Karpas-422 (cell line): ENCODE measurements at regions not wholly inside any gene's neighbourhood (a gene's known extent, or its start where the extent isn't known, plus 50 kb on each side); places are given as distances from the start of the nearest gene placed in this dataset.
A peak's percentile ranks its signal among the peaks of the same experiment; 100 is the strongest.

Experiments used
- DNase-seq: peaks from one replicate; pipeline ENCODE4 v3.0.0-alpha.2; 2015
- H2AFZ ChIP-seq: fragments of 200-600 bp; sonication (generic); 2 replicates; pipeline ENCODE4 v1.6.1; 2014; ENCODE audit warnings: antibody characterized with exemption, low read length, mixed read lengths
- H3K27ac ChIP-seq: fragments of 200-600 bp; sonication (generic); 2 replicates; pipeline ENCODE4 v1.5.1; 2014; ENCODE audit warnings: mild to moderate bottlenecking, low read length, moderate library complexity
- H3K27me3 ChIP-seq: fragments of 200-600 bp; sonication (generic); 2 replicates; pipeline ENCODE4 v1.6.1; 2014; ENCODE audit warnings: low read length, mixed read lengths
- H3K36me3 ChIP-seq: fragments of 200-600 bp; sonication (generic); 2 replicates; pipeline ENCODE4 v1.6.1; 2014; ENCODE audit warnings: low read length, mixed read lengths; ENCODE audit not compliant: insufficient read depth
- H3K4me1 ChIP-seq: fragments of 200-600 bp; sonication (generic); 2 replicates; pipeline ENCODE4 v1.6.1; 2014; ENCODE audit warnings: mild to moderate bottlenecking, low read length, mixed read lengths
- H3K4me2 ChIP-seq: fragments of 200-600 bp; sonication (generic); 2 replicates; pipeline ENCODE4 v1.6.1; 2014; ENCODE audit warnings: low read length, low read depth, mild to moderate bottlenecking; ENCODE audit not compliant: poor library complexity, severe bottlenecking
- H3K4me3 ChIP-seq: fragments of 200-600 bp; sonication (generic); 2 replicates; pipeline ENCODE4 v1.5.1; 2014; ENCODE audit warnings: mild to moderate bottlenecking, antibody characterized with exemption, low read length, mixed read lengths
- H3K79me2 ChIP-seq: fragments of 200-600 bp; sonication (generic); 2 replicates; pipeline ENCODE4 v1.6.1; 2014; ENCODE audit warnings: mild to moderate bottlenecking, low read length, mixed read lengths
- H3K9ac ChIP-seq: fragments of 200-600 bp; sonication (generic); 2 replicates; pipeline ENCODE4 v1.6.0; 2014; ENCODE audit warnings: low read length
- H3K9me2 ChIP-seq: fragments of 200-600 bp; sonication (generic), shearing (Covaris generic); replicated peaks from 2 replicates; pipeline ENCODE4 v1.6.0; 2014; ENCODE audit warnings: mild to moderate bottlenecking, low read length, moderate library complexity; ENCODE audit not compliant: insufficient read depth
- H3K9me3 ChIP-seq: fragments of 300-700, 200-600 bp; sonication (generic); 2 replicates; pipeline ENCODE4 v1.6.1; 2014; ENCODE audit warnings: low read length, mixed read lengths
- H4K20me1 ChIP-seq: fragments of 200-600 bp; sonication (generic); 2 replicates; pipeline ENCODE4 v1.6.1; 2014; ENCODE audit warnings: mild to moderate bottlenecking, antibody characterized with exemption, low read length, low read depth; ENCODE audit not compliant: insufficient read depth

DNA sequence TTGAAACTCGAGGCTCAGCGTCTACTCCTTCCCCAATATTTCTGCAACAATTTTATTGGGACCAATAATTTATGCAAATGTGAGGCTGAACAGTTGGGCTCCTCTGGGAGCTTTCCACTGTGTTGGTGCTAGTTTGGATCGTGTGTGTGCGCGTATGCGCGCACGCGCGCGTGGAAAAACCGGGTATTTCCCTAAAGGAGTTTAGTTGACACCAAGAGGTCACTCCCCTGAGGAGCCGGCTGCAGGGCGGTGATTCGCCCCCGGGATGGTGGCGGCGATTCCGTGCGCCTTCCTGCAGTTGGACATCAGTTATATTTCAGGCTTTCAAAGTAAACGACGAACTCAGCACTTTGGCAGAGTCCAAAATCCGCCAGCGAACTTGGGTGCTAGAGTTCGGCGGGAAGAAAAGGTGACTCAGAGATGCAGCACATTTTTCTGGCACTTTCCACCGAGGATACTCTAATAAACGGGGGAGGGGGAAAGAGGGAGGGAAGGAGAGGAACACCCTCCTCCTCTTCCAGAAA, 186.5 kb upstream of the FANCL start:
- DNase-seq: no peak
- Histone ChIP-seq H3K4me1 (peaks cover 8% of the 10 kb centered on the region; the same call in 1 of the 2 replicates), H3K27ac (no peak overlapping the region), H3K4me2 (peak overlapping the region; percentile 78), H2AFZ (peak overlapping the region; percentile 60), H3K36me3 (no peaks in the 10 kb centered on the region), H3K9ac (peak overlapping the region; percentile 47), H3K9me3 (no peaks in the 10 kb centered on the region), H3K79me2 (no peaks in the 10 kb centered on the region), H4K20me1 (no peaks in the 10 kb centered on the region), H3K4me3 (peak overlapping the region; percentile 60), H3K27me3 (no peaks in the 10 kb centered on the region), H3K9me2 (no peaks in the 10 kb centered on the region)

DNA sequence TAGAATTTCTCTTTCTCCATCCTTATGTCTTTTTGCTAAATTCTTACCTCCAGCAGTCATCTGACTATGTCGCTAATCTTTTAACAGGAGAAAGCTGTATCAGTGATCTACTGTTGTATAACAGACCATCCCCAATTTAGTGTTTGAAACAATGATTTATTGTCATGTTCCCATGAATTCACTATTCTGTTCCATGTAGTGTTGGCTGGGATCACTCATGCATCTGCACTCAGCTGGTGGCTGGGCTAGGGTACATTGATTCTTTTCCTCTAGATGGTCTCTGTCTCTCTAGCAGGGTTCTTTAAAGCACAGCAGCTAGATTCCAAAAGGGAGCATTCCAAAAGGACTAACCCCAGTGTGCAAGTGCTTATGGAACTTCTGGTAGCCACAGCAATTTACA, 184.2 kb upstream of the FANCL start:
- Histone ChIP-seq H3K9me2 (no peaks in the 10 kb centered on the region), H2AFZ (no peak overlapping the region), H3K9me3 (no peaks in the 10 kb centered on the region), H3K4me1 (peaks cover 8% of the 10 kb centered on the region; the same call in 1 of the 2 replicates), H3K36me3 (no peaks in the 10 kb centered on the region), H3K4me2 (no peak overlapping the region), H3K79me2 (no peaks in the 10 kb centered on the region), H3K27me3 (no peaks in the 10 kb centered on the region), H3K9ac (no peak overlapping the region), H4K20me1 (no peaks in the 10 kb centered on the region), H3K27ac (no peak overlapping the region), H3K4me3 (no peak overlapping the region)
- DNase-seq: no peak

DNA sequence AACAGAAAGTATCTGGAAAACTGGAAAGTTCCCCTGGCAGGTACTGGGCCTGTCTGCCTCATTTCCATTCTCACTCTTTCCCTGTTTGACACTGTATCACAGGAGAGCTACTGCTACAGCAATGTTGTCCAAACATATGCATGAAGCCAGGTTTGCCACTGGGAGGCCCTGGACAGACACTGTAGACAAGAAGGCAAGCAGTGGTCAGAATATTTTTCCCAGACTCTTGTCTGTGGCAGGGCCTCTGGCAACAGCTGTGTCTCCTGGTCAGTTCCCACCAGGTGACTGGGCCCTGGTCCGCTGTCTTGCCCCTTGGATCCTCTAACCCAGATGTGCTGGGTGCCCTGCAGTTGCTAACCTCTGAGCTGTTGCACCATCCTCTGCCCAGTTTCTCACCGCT, 178.9 kb upstream of the FANCL start:
- no peak for DNase-seq
- Histone ChIP-seq H3K4me2 (no peak overlapping the region), H4K20me1 (no peaks in the 10 kb centered on the region), H3K9me3 (no peaks in the 10 kb centered on the region), H3K79me2 (no peaks in the 10 kb centered on the region), H3K9ac (no peak overlapping the region), H3K4me3 (no peak overlapping the region), H3K27me3 (no peaks in the 10 kb centered on the region), H3K36me3 (no peaks in the 10 kb centered on the region), H3K27ac (no peak overlapping the region), H3K9me2 (no peaks in the 10 kb centered on the region), H2AFZ (no peak overlapping the region), H3K4me1 (no peaks in the 10 kb centered on the region)

DNA sequence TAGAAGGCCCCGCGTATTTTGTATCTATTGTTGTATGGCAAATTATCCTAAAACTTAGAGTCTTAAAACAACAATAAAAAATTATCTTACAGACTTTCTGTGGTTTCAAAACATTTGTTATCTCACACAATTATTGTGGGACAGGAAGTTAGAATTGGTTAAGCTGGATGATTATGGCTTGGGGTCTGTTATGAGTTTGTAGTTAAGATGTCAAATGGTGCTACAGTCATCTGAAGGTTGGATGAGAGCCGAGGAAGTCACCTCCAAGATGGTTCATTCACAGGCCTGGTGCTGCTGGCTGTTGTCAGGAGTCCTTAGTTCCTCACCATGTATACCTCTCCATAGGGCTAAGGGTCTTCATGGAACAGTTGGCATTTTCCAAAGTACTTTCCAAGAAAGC, 175.6 kb upstream of the FANCL start:
- no peak overlapping the region for H3K4me3 ChIP-seq
- no peaks in the 10 kb centered on the region for H3K9me3 ChIP-seq
- H3K79me2 ChIP-seq: no peaks in the 10 kb centered on the region
- H3K4me1 ChIP-seq: no peaks in the 10 kb centered on the region
- no peak overlapping the region for H3K27ac ChIP-seq
- H3K4me2 ChIP-seq: no peak overlapping the region
- H3K27me3 ChIP-seq: no peaks in the 10 kb centered on the region
- H3K36me3 ChIP-seq: no peaks in the 10 kb centered on the region
- H2AFZ ChIP-seq: no peak overlapping the region
- no peaks in the 10 kb centered on the region for H4K20me1 ChIP-seq
- DNase-seq: no peak
- no peaks in the 10 kb centered on the region for H3K9me2 ChIP-seq
- no peak overlapping the region for H3K9ac ChIP-seq

DNA sequence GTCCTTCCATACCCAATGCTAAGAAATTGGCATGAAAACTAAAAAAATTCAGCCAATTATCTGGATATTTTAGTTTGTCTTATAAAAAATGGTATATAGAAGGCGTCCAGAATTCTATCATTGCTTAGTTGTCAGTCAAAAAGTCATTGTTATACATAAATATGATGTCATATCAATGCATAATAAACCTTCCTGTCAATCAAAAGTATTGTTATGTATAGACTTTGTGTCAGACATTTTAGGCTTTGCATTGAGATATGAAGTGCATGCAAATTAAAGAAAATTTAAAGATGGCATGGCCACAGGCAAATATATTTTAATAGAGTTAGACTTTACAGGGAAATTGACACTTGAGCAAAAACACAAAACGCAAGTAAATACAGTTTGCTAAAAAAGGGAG, 173.4 kb upstream of the FANCL start:
- H3K9ac ChIP-seq: no peak overlapping the region
- no peaks in the 10 kb centered on the region for H3K79me2 ChIP-seq
- H2AFZ ChIP-seq: no peak overlapping the region
- H4K20me1 ChIP-seq: no peaks in the 10 kb centered on the region
- no peaks in the 10 kb centered on the region for H3K36me3 ChIP-seq
- no peaks in the 10 kb centered on the region for H3K27me3 ChIP-seq
- DNase-seq: no peak
- H3K27ac ChIP-seq: no peak overlapping the region
- no peaks in the 10 kb centered on the region for H3K9me2 ChIP-seq
- H3K4me3 ChIP-seq: no peak overlapping the region
- H3K4me2 ChIP-seq: no peak overlapping the region
- no peaks in the 10 kb centered on the region for H3K9me3 ChIP-seq
- no peaks in the 10 kb centered on the region for H3K4me1 ChIP-seq

DNA sequence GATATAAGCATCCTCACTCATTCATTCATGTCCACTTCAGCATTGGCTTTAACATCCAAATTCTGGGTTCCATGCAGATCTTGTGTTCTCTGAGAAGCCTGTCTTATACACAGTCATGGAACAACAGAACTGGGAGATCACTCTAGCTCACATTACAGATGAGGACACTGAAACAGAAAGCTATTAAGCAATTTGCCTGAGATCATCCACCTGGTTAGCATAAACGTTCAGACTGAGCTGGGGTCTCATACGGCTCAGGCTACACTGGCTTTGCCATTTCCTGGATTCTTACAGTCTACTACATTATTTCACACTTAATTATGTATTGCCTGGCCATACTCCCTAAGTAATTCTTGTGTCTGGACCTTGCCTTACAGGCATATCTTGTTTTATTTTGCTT, 169.4 kb upstream of the FANCL start:
- Histone ChIP-seq H3K9me3 (no peaks in the 10 kb centered on the region), H4K20me1 (no peaks in the 10 kb centered on the region), H2AFZ (no peak overlapping the region; the same call in 1 of the 2 replicates), H3K9ac (no peak overlapping the region), H3K27me3 (no peaks in the 10 kb centered on the region), H3K36me3 (no peaks in the 10 kb centered on the region), H3K79me2 (no peaks in the 10 kb centered on the region), H3K4me2 (no peak overlapping the region), H3K9me2 (no peaks in the 10 kb centered on the region), H3K27ac (no peak overlapping the region), H3K4me1 (no peaks in the 10 kb centered on the region), H3K4me3 (no peak overlapping the region)
- DNase-seq: no peak

DNA sequence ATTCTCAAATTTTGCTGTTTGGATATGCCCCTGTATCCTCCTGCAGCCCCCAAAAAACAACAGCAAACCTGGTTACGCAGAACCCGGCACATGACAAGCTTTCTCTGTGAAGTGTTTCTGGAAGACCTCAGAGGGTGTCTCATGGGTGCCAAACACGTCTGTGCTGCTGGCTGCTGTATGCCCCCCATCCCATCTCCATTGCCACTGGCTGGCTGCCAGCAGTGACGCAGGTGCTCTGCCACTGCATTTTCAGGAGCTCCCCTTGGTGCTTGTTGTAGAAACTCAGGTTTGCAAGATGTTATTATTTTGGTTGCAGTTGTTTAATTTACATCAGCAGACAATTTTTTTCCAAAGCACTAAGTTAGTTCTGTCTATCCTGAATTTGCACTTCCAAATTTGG, 166.4 kb upstream of the FANCL start:
- H3K9me3 ChIP-seq: no peaks in the 10 kb centered on the region
- no peak overlapping the region for H3K4me3 ChIP-seq

DNA sequence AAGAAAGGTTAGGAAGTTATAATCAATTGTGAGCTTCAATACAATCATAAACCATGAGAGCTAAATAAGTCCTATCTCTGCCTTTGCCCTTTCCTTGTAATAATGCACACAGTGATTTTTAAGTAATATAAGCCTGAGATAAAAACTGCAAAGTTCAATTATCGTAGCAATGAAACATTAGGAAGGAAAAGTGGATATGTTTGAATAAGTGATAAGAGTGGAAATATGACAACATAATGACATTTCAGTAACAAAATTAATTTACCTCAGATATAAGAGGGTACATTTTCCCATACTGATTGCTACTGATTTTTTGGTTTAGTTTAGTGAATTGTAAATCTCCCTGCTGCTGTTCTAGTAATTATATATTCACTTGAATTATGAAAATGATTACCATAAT, 164.2 kb upstream of the FANCL start:
- Histone ChIP-seq H3K4me1 (no peaks in the 10 kb centered on the region), H3K79me2 (no peaks in the 10 kb centered on the region), H3K9ac (no peak overlapping the region), H3K9me3 (no peaks in the 10 kb centered on the region), H3K9me2 (no peaks in the 10 kb centered on the region), H3K4me2 (no peak overlapping the region), H3K4me3 (no peak overlapping the region), H3K27ac (no peak overlapping the region), H3K36me3 (no peaks in the 10 kb centered on the region), H2AFZ (no peak overlapping the region), H3K27me3 (no peaks in the 10 kb centered on the region), H4K20me1 (no peaks in the 10 kb centered on the region)
- DNase-seq: no peak

More for the DNA sequence above, 166.4 kb upstream of the FANCL start:
- H3K9ac ChIP-seq: no peak overlapping the region
- no peaks in the 10 kb centered on the region for H3K79me2 ChIP-seq
- no peaks in the 10 kb centered on the region for H3K36me3 ChIP-seq
- no peaks in the 10 kb centered on the region for H3K4me1 ChIP-seq
- no peak overlapping the region for H3K4me2 ChIP-seq
- no peak overlapping the region for H2AFZ ChIP-seq
- H4K20me1 ChIP-seq: no peaks in the 10 kb centered on the region
- no peaks in the 10 kb centered on the region for H3K9me2 ChIP-seq
- DNase-seq: no peak
- H3K27ac ChIP-seq: no peak overlapping the region
- no peaks in the 10 kb centered on the region for H3K27me3 ChIP-seq

DNA sequence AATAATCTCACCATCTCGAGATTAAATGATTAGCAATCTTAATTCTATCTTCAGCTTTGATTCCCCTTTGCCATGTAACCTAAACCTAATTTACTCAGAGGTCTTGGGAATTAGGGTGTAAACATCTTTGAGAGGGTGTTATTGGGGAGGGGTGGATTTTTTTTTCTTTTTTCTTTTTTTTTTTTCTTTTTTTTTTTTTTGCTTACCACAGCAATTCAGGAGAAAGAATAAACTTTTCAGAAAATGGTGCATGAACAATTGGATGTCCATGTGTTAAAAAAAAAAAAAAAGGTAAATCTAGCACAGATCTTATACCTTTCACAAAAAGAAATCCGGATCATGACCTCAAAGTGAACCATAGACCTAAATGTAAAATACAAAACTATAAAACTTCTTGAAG, 160.8 kb upstream of the FANCL start:
- no peak overlapping the region for H3K4me3 ChIP-seq
- no peak overlapping the region for H3K4me2 ChIP-seq
- H3K4me1 ChIP-seq: no peaks in the 10 kb centered on the region
- no peaks in the 10 kb centered on the region for H3K79me2 ChIP-seq
- no peaks in the 10 kb centered on the region for H3K27me3 ChIP-seq
- no peak overlapping the region for H3K9ac ChIP-seq
- no peak for DNase-seq
- H3K9me3 ChIP-seq: no peaks in the 10 kb centered on the region
- H2AFZ ChIP-seq: no peak overlapping the region
- no peaks in the 10 kb centered on the region for H3K36me3 ChIP-seq
- no peaks in the 10 kb centered on the region for H3K9me2 ChIP-seq
- no peak overlapping the region for H3K27ac ChIP-seq
- H4K20me1 ChIP-seq: no peaks in the 10 kb centered on the region
